Endodermal cell (in vitro differentiated cells): ENCODE measurements at regions not wholly inside any gene's neighbourhood (a gene's known extent, or its start where the extent isn't known, plus 50 kb on each side); places are given as distances from the start of the nearest gene placed in this dataset.

Source experiments
- DNase-seq: peaks from one replicate; pipeline ENCODE4 v3.0.0-alpha.2; 2017
- H3K27ac ChIP-seq: 2 replicates; pipeline ENCODE4 v1.5.1; 2013; ENCODE audit warnings: mild to moderate bottlenecking, low read depth, low read length, moderate library complexity
- H3K27me3 ChIP-seq: 2 replicates; pipeline ENCODE4 v1.6.1; 2013; ENCODE audit warnings: mild to moderate bottlenecking, low read length, moderate library complexity; ENCODE audit not compliant: insufficient read depth, control insufficient read depth, poor library complexity, severe bottlenecking
- H3K36me3 ChIP-seq: 2 replicates; pipeline ENCODE4 v1.7.0; 2013; ENCODE audit warnings: mild to moderate bottlenecking, low read length, moderate library complexity; ENCODE audit not compliant: control insufficient read depth, insufficient read depth
- H3K4me1 ChIP-seq: one replicate; pipeline ENCODE4 v1.7.0; 2013; ENCODE audit warnings: low read length; ENCODE audit not compliant: control insufficient read depth, insufficient read depth
- H3K4me3 ChIP-seq: 2 replicates; pipeline ENCODE4 v1.5.1; 2013; ENCODE audit warnings: mild to moderate bottlenecking, low read length, moderate library complexity
- H3K9ac ChIP-seq: 2 replicates; pipeline ENCODE4 v1.6.1; 2013; ENCODE audit warnings: mild to moderate bottlenecking, low read length, moderate library complexity; ENCODE audit not compliant: poor library complexity, severe bottlenecking; ENCODE audit errors: extremely low read depth
- H3K9me3 ChIP-seq: 2 replicates; pipeline ENCODE4 v1.6.1; 2013; ENCODE audit warnings: mild to moderate bottlenecking, low read length, moderate library complexity; ENCODE audit not compliant: control insufficient read depth
- H3K27ac Mint-ChIP-seq: 2 replicates; pipeline ENCODE4 v1.8.0; 2020; ENCODE audit warnings: mixed read lengths
- H3K27me3 Mint-ChIP-seq: 2 replicates; pipeline ENCODE4 v1.8.0; 2021; ENCODE audit warnings: mild to moderate bottlenecking, mixed read lengths; ENCODE audit not compliant: insufficient read depth
- H3K36me3 Mint-ChIP-seq: 2 replicates; pipeline ENCODE4 v1.8.0; 2020; ENCODE audit warnings: low read depth, mixed read lengths
- H3K4me1 Mint-ChIP-seq: 2 replicates; pipeline ENCODE4 v1.8.0; 2020; ENCODE audit warnings: mixed read lengths
- H3K4me3 Mint-ChIP-seq: 2 replicates; pipeline ENCODE4 v1.8.0; 2020; ENCODE audit warnings: mild to moderate bottlenecking, moderate library complexity, mixed read lengths
- H3K9me3 Mint-ChIP-seq: 2 replicates; pipeline ENCODE4 v1.8.0; 2020; ENCODE audit warnings: mild to moderate bottlenecking, mixed read lengths
- WGBS, 2 experiments: methylation state at CpG; one replicate each; pipeline versions ENCODE4 v1.1.5 to v1.1.7; 2013; ENCODE audit warnings: missing lambda C conversion rate in 2 of 2, mixed read lengths in 1 of 2; ENCODE audit not compliant: insufficient coverage in 1 of 2, insufficient read length in 1 of 2; 5-methylcytosine and 5-hydroxymethylcytosine counted together
- TF ChIP-seq, protein P1 (sequence below): fragments of 200-600 bp; sonication (generic); conservative IDR thresholded peaks from 2 replicates; pipeline ENCODE4 v1.5.0; 2021; ENCODE audit warnings: antibody characterized with exemption, mild to moderate bottlenecking

DNA sequence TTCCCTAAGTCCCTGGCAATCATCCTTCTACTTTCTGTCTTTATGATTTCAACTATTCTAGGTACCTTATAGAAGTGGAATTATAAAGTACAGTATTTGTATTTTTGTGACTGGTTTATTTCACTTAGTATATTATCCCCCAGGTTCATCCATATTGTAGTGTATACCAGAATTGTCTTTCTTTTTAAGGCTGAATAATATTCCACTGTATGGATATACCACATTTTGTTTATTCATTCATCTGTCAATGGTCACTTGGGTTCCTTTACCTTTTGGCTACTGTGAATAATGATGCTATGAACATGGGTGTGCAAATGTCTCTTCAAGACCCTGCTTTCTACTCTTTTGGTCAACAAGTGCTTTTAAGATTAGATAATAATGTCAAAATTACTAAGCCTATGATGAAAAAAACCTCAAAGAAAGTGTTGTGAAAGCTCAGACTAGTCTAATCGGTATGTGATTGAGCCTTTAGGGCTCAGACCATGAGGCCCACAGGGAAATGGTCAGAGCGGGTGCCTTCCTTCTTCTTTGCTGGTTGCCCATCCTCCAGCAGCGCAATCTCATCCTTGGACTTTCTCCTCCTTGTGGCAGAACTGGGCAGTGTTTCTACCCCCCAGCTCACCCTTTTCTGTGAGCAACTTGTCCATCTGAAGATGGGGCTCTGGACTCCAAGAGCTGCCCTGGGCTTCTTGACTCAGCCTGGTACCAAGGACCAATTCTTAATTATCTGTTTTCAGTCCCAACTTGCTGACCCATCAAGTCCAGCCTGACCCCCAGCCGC is 105.4 kb downstream of the TTC8 start:
- peaks cover 15% of the 10 kb centered on the region for H3K27me3 Mint-ChIP-seq
- no peak overlapping the region for H3K9ac ChIP-seq
- H3K27ac ChIP-seq, result no peak overlapping the region
- H3K36me3 Mint-ChIP-seq, result no peaks in the 10 kb centered on the region
- no peak overlapping the region for H3K4me3 ChIP-seq
- 91 to 95% methylated on average over 4 of the region's 4 CpGs for WGBS, 2 experiments
- TF ChIP-seq, protein P1, sequence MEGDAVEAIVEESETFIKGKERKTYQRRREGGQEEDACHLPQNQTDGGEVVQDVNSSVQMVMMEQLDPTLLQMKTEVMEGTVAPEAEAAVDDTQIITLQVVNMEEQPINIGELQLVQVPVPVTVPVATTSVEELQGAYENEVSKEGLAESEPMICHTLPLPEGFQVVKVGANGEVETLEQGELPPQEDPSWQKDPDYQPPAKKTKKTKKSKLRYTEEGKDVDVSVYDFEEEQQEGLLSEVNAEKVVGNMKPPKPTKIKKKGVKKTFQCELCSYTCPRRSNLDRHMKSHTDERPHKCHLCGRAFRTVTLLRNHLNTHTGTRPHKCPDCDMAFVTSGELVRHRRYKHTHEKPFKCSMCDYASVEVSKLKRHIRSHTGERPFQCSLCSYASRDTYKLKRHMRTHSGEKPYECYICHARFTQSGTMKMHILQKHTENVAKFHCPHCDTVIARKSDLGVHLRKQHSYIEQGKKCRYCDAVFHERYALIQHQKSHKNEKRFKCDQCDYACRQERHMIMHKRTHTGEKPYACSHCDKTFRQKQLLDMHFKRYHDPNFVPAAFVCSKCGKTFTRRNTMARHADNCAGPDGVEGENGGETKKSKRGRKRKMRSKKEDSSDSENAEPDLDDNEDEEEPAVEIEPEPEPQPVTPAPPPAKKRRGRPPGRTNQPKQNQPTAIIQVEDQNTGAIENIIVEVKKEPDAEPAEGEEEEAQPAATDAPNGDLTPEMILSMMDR, result peak; percentile 57
- H3K4me1 Mint-ChIP-seq, result no peaks in the 10 kb centered on the region
- peak; percentile 63 for DNase-seq
- no peaks in the 10 kb centered on the region for H3K36me3 ChIP-seq
- H3K27me3 ChIP-seq, result no peaks in the 10 kb centered on the region
- no peak overlapping the region for H3K4me3 Mint-ChIP-seq
- H3K9me3 ChIP-seq, result peaks cover 8% of the 10 kb centered on the region
- H3K4me1 ChIP-seq, result no peaks in the 10 kb centered on the region
- peaks cover 8% of the 10 kb centered on the region for H3K9me3 Mint-ChIP-seq
- no peak overlapping the region for H3K27ac Mint-ChIP-seq

DNA sequence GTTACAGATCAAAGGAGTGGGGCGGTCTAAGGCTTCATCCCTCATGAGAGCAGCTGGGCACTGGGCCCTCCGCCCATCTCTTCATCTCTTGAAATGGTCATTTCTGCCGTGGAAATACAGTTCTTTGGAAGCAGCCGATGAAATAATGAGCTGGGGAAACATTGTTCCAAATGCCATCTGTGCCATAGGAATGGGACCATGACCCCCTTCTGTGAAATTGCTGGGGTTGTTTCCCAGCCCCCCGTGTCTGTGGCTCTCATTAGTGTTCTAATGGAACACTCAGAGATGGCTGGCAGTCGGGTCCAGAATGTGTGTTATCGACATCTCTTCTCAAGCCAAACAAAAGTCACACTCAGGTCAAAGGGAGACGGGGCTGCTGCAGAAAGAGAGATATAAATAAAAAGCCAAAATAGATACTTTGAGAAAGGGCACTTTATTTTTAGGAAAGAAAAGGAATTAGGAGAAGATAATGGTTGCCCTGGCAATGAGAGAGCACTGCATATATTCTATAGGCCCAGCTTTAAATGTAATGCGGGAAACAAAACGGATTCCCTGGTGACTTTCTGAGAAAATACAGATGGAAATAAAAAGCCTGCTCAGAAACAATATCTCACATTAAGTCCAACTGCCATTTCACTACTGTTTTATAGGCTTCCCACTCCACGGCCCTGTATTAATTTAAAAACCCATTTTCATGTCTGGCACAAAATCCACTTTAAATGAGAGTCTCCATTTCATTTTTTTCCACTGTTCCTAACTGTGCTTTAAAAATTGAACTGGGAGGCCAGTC is 107.1 kb downstream of the TTC8 start:
- Histone ChIP-seq H3K4me3 (no peak overlapping the region), H3K27me3 (no peaks in the 10 kb centered on the region), H3K4me1 (no peaks in the 10 kb centered on the region), H3K9ac (no peak overlapping the region), H3K36me3 (no peaks in the 10 kb centered on the region), H3K27ac (no peak overlapping the region), H3K9me3 (peaks cover 8% of the 10 kb centered on the region)
- DNase-seq, result no peak
- Mint-ChIP-seq H3K36me3 (no peaks in the 10 kb centered on the region), H3K4me1 (no peaks in the 10 kb centered on the region), H3K9me3 (peaks cover 7% of the 10 kb centered on the region), H3K4me3 (no peak overlapping the region), H3K27me3 (peaks cover 17% of the 10 kb centered on the region), H3K27ac (no peak overlapping the region)
- TF ChIP-seq, protein P1, result no peak
- WGBS, 2 experiments, result 93 to 95% methylated on average over 9 to 11 of the region's 11 CpGs

DNA sequence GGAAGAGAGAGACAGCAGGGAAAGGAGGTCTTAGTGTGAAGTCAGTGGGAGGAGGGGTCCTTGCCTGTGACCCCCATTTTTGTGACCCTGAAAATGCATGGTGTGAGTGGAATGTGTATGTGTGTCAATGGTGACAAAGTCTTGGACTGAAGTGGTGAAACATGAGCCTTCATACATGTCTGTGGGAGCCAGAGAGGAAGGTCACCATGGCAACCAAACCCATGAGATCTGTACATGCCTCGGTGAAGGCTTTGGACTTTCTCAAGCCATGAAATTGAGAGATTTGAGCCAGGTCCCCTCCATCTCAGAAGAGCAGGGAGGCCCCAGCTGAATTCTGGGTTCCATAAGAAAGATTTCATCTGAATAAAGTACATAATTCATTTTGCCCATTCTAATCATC is 108.7 kb downstream of the TTC8 start:
- Histone ChIP-seq H3K27ac (no peak overlapping the region), H3K9ac (no peak overlapping the region), H3K4me3 (no peak overlapping the region), H3K4me1 (no peaks in the 10 kb centered on the region), H3K9me3 (peaks cover 8% of the 10 kb centered on the region), H3K36me3 (no peaks in the 10 kb centered on the region), H3K27me3 (no peaks in the 10 kb centered on the region)
- Mint-ChIP-seq H3K36me3 (no peaks in the 10 kb centered on the region), H3K9me3 (peaks cover 7% of the 10 kb centered on the region), H3K27me3 (peaks cover 17% of the 10 kb centered on the region), H3K4me3 (no peak overlapping the region), H3K27ac (no peak overlapping the region), H3K4me1 (no peaks in the 10 kb centered on the region)
- TF ChIP-seq, protein P1, result no peak
- no peak for DNase-seq
- WGBS, 2 experiments, result 71 to 95% methylated on average over 1 of the region's 1 CpG
